HCT116 (cell line): ENCODE measurements at regions not wholly inside any gene's neighbourhood (a gene's known extent, or its start where the extent isn't known, plus 50 kb on each side); places are given as distances from the start of the nearest gene placed in this dataset.

Experiments
- ATAC-seq: fragments of 200-7000 bp; cut with Tn5 transposase; 2 replicates; pipeline ENCODE4 v1.9.1; 2020; ENCODE audit warnings: mild to moderate bottlenecking, moderate library complexity
- BruUV-seq: library from RNA; stranded (reverse); fragments of 400-500 nt; replicated peaks from 2 replicates; lab custom pipeline; 2021; lab: Mats Ljungman, UMichigan
- CTCF ChIA-PET: fragments of 300-600 bp; sonication (Branson Sonifier 250); formaldehyde crosslinking; loops from one replicate; lab custom pipeline; 2021; ENCODE audit warnings: antibody characterized with exemption; lab: Charles Lee
- POLR2A ChIA-PET: fragments of 300-600, 350-600 bp; sonication (Branson Sonifier 250); formaldehyde crosslinking; loops from one replicate; lab custom pipeline; 2021; ENCODE audit warnings: antibody characterized with exemption; lab: Charles Lee
- RAD21 ChIA-PET, 2 experiments: fragments of 300-600 bp; sonication (Branson Sonifier 250); formaldehyde crosslinking; loops; one replicate each; lab custom pipeline; 2023; ENCODE audit warnings: low total read pairs in 2 of 2; ENCODE audit not compliant: uncharacterized antibody in 2 of 2, unreplicated experiment in 2 of 2, low non-redundant PET in 1 of 2; lab: Charles Lee
- DNase-seq: peaks from one replicate; pipeline ENCODE4 v3.0.0-alpha.2; 2010; ENCODE audit warnings: low read depth, low spot score
- H2AFZ ChIP-seq: fragments of 200-600 bp; shearing (Covaris generic), sonication (generic); 2 replicates; pipeline ENCODE4 v1.6.1; 2017; ENCODE audit warnings: low read depth, mixed run types, mixed read lengths, antibody characterized with exemption, low read length; ENCODE audit not compliant: poor library complexity, severe bottlenecking
- H3K27ac ChIP-seq: 2 replicates; pipeline ENCODE4 v1.5.1; 2012; ENCODE audit warnings: low read depth, low read length
- H3K27me3 ChIP-seq: fragments of 200-600 bp; sonication (generic); 2 replicates; pipeline ENCODE4 v1.6.1; 2016; ENCODE audit warnings: mixed run types, low read length, mixed read lengths; ENCODE audit not compliant: insufficient read depth
- H3K36me3 ChIP-seq, 2 experiments: fragments of 200-500 bp in 1 of 2; fragments of 200-600 bp in 1 of 2; sonication (Bioruptor generic) in 1 of 2; sonication (generic) in 1 of 2; 2 replicates each; pipeline versions ENCODE4 v1.5.1 to v1.6.1; 2014 to 2016; ENCODE audit warnings: low read length in 2 of 2, inconsistent platforms in 1 of 2, mixed read lengths in 1 of 2, mixed run types in 1 of 2; ENCODE audit not compliant: insufficient read depth in 2 of 2, control insufficient read depth in 1 of 2
- H3K4me1 ChIP-seq, 2 experiments: fragments of 200-600 bp in 1 of 2; sonication (generic) in 1 of 2; 2 replicates each; pipeline versions ENCODE4 v1.5.1 to v1.6.1; 2012 to 2017; ENCODE audit warnings: low read length in 2 of 2, inconsistent platforms in 1 of 2, mild to moderate bottlenecking in 1 of 2, mixed read lengths in 1 of 2, mixed run types in 1 of 2, moderate library complexity in 1 of 2; ENCODE audit not compliant: insufficient read depth in 2 of 2, control insufficient read depth in 1 of 2
- H3K4me2 ChIP-seq: fragments of 200-600 bp; sonication (generic); 2 replicates; pipeline ENCODE4 v1.6.1; 2017; ENCODE audit warnings: mixed run types, low read length, mixed read lengths
- H3K4me3 ChIP-seq, 2 experiments: fragments of 200-600 bp in 1 of 2; sonication (generic) in 1 of 2; replicated peaks in 1 of 2; 2 replicates each; pipeline ENCODE4 v1.5.1; 2011 to 2016; ENCODE audit warnings: low read length in 2 of 2, control low read depth in 1 of 2, low read depth in 1 of 2, mild to moderate bottlenecking in 1 of 2, mixed read lengths in 1 of 2, mixed run types in 1 of 2
- H3K79me2 ChIP-seq: fragments of 200-600 bp; sonication (generic); 2 replicates; pipeline ENCODE4 v1.6.1; 2017; ENCODE audit warnings: mild to moderate bottlenecking, mixed run types, low read length, moderate library complexity, mixed read lengths; ENCODE audit not compliant: insufficient read depth
- H3K9ac ChIP-seq: fragments of 200-600 bp; sonication (generic); 2 replicates; pipeline ENCODE4 v1.6.1; 2016; ENCODE audit warnings: low read length, mixed read lengths
- H3K9me2 ChIP-seq: fragments of 200-600 bp; sonication (generic), shearing (Covaris generic); 2 replicates; pipeline ENCODE4 v1.6.1; 2017; ENCODE audit warnings: mixed run types, mild to moderate bottlenecking, moderate library complexity; ENCODE audit not compliant: insufficient read depth
- H3K9me3 ChIP-seq, 2 experiments: fragments of 200-500 bp in 1 of 2; fragments of 200-600 bp in 1 of 2; sonication (Bioruptor generic) in 1 of 2; sonication (generic) in 1 of 2; 2 replicates each; pipeline ENCODE4 v1.6.1; 2014 to 2017; ENCODE audit warnings: low read length in 2 of 2, mixed read lengths in 2 of 2, inconsistent platforms in 1 of 2, low read depth in 1 of 2, mild to moderate bottlenecking in 1 of 2, mixed run types in 1 of 2, moderate library complexity in 1 of 2; ENCODE audit not compliant: control insufficient read depth in 1 of 2, insufficient read depth in 1 of 2
- H4K20me1 ChIP-seq: fragments of 200-600 bp; sonication (generic), shearing (Covaris generic); 2 replicates; pipeline ENCODE4 v1.6.1; 2017; ENCODE audit warnings: mixed run types, mild to moderate bottlenecking, moderate library complexity; ENCODE audit not compliant: insufficient read depth
- ATF3 ChIP-seq: IDR thresholded peaks from 2 replicates; pipeline ENCODE4 v1.6.1; 2012
- CBX3 ChIP-seq: IDR thresholded peaks from 2 replicates; pipeline ENCODE4 v1.6.1; 2012; ENCODE audit warnings: low read depth
- CEBPB ChIP-seq: IDR thresholded peaks from 2 replicates; pipeline ENCODE4 v1.6.1; 2012; ENCODE audit warnings: low read depth
- CTCF ChIP-seq, 3 experiments: fragments of 200-600 bp in 1 of 3; sonication (generic) in 1 of 3; IDR thresholded peaks in 2 of 3; conservative IDR thresholded peaks in 1 of 3; 2 replicates each; pipeline ENCODE4 v1.5.1; 2012 to 2017; ENCODE audit warnings: low read depth in 2 of 3, low read length in 2 of 3, antibody characterized with exemption in 1 of 3, borderline replicate concordance in 1 of 3, control low read depth in 1 of 3, mild to moderate bottlenecking in 1 of 3, mixed read lengths in 1 of 3, mixed run types in 1 of 3, moderate library complexity in 1 of 3; ENCODE audit not compliant: insufficient read depth in 1 of 3
- EGR1 ChIP-seq: IDR thresholded peaks from 2 replicates; pipeline ENCODE4 v1.6.1; 2012; ENCODE audit warnings: low read depth
- ELF1 ChIP-seq: IDR thresholded peaks from 2 replicates; pipeline ENCODE4 v1.6.1; 2012; ENCODE audit warnings: low read depth, borderline replicate concordance
- EZH2 ChIP-seq: fragments of 200-600 bp; sonication (generic); IDR thresholded peaks from 2 replicates; pipeline ENCODE4 v1.6.1; 2017; ENCODE audit warnings: antibody characterized with exemption, mixed run types
- EZH2phosphoT487 ChIP-seq: fragments of 200-600 bp; IDR thresholded peaks from 2 replicates; pipeline ENCODE4 v1.6.1; 2018; ENCODE audit warnings: antibody characterized with exemption, borderline replicate concordance
- FOSL1 ChIP-seq: IDR thresholded peaks from 2 replicates; pipeline ENCODE4 v1.6.1; 2012; ENCODE audit warnings: low read depth
- JUND ChIP-seq: IDR thresholded peaks from 2 replicates; pipeline ENCODE4 v1.6.1; 2012
- MAX ChIP-seq: IDR thresholded peaks from 2 replicates; pipeline ENCODE4 v1.6.1; 2012
- POLR2AphosphoS5 ChIP-seq: IDR thresholded peaks from 2 replicates; pipeline ENCODE4 v1.6.1; 2011; ENCODE audit warnings: mild to moderate bottlenecking, low read depth, low read length, moderate library complexity
- RAD21 ChIP-seq: IDR thresholded peaks from 2 replicates; pipeline ENCODE4 v1.6.1; 2012; ENCODE audit warnings: low read depth, mild to moderate bottlenecking
- REST ChIP-seq: IDR thresholded peaks from 2 replicates; pipeline ENCODE4 v1.6.1; 2012; ENCODE audit warnings: low read depth
- SIN3A ChIP-seq: IDR thresholded peaks from 2 replicates; pipeline ENCODE4 v1.6.1; 2012; ENCODE audit warnings: low read depth
- SP1 ChIP-seq: IDR thresholded peaks from 2 replicates; pipeline ENCODE4 v1.6.1; 2012; ENCODE audit warnings: low read depth
- TCF7L2 ChIP-seq: IDR thresholded peaks from 2 replicates; pipeline ENCODE4 v1.7.0; 2011; ENCODE audit warnings: borderline replicate concordance, inconsistent platforms; ENCODE audit not compliant: insufficient read depth, insufficient read length; ENCODE audit errors: extremely low read depth
- ZBTB33 ChIP-seq: IDR thresholded peaks from 2 replicates; pipeline ENCODE4 v1.6.1; 2011; ENCODE audit warnings: mild to moderate bottlenecking, low read length, moderate library complexity; ENCODE audit not compliant: insufficient replicate concordance; ENCODE audit errors: extremely low read depth
- ZFX ChIP-seq: fragments of 450-650 bp; IDR thresholded peaks from 2 replicates; pipeline ENCODE4 v1.6.1; 2017
- ZNF274 ChIP-seq: fragments of 200-500 bp; sonication (Bioruptor generic); IDR thresholded peaks from 2 replicates; pipeline ENCODE4 v1.6.1; 2014; ENCODE audit warnings: mild to moderate bottlenecking, low read depth, low read length, inconsistent platforms
- intact Hi-C: fragments of 100-400 bp; cut with micrococcal nuclease; formaldehyde crosslinking; loops from 2 replicates; pipeline ENCODE4 v1.10.0; 2022

- no peak for TF ChIP-seq REST
- no peak for TF ChIP-seq TCF7L2
- no peak for TF ChIP-seq POLR2AphosphoS5
- TF ChIP-seq MAX, result no peak
- TF ChIP-seq CEBPB, result no peak
- no peak for TF ChIP-seq CTCF (IDR thresholded peaks at IDR 0.05 in 2 of 3, conservative IDR thresholded peaks at IDR 0.05 in 1 of 3; ENCODE audit: borderline replicate concordance in 1 of 3, insufficient read depth in 1 of 3, low read depth in 2 of 3, low read length in 2 of 3)
- no peak for TF ChIP-seq SIN3A
- TF ChIP-seq ZFX, result no peak
- TF ChIP-seq ZNF274, result no peak
- no peak for TF ChIP-seq SP1
- TF ChIP-seq EGR1, result no peak
- no peak for TF ChIP-seq EZH2phosphoT487
- TF ChIP-seq ELF1, result no peak
- no peak for TF ChIP-seq FOSL1
- no peak for TF ChIP-seq RAD21
- TF ChIP-seq ZBTB33, result no peak
- no peak for TF ChIP-seq EZH2
- TF ChIP-seq ATF3, result no peak
- no peak for TF ChIP-seq JUND
- no peak for TF ChIP-seq CBX3
- DNase-seq, result no peak
- H3K27me3 ChIP-seq, result no peaks in the 10 kb centered on the region
- ChIA-PET CTCF (no interaction called here), POLR2A (no interaction called here), RAD21 (no interaction called here)
- peaks cover 0 to 8% of the 10 kb centered on the region in 2 experiments; a peak in 1 of 4 replicates for H3K4me1 ChIP-seq
- no peak for ATAC-seq
- H3K9me2 ChIP-seq, result no peaks in the 10 kb centered on the region
- H3K9ac ChIP-seq, result no peak overlapping the region
- H2AFZ ChIP-seq, result no peak overlapping the region
- no peak overlapping the region for H3K4me3 ChIP-seq
- H3K4me2 ChIP-seq, result no peak overlapping the region
- no peaks in the 10 kb centered on the region for H3K79me2 ChIP-seq
- no peak overlapping the region for H3K27ac ChIP-seq
- intact Hi-C loops, result no loop called here
- BruUV-seq, result no TSS peak
- H4K20me1 ChIP-seq, result no peaks in the 10 kb centered on the region
- no peaks in the 10 kb centered on the region for H3K9me3 ChIP-seq
- H3K36me3 ChIP-seq, result no peaks in the 10 kb centered on the region
Observed at GRCh38 chr6:104629826-104630225, 229.9 kb downstream of the HACE1 start.
